Right lobe of liver (tissue), 4 donors: ENCODE measurements at regions not wholly inside any gene's neighbourhood (a gene's known extent, or its start where the extent isn't known, plus 50 kb on each side); places are given as distances from the start of the nearest gene placed in this dataset.

Experiments used
- CTCF ChIP-seq, 4 donors: fragments of 200-600 bp in 3 of 4; fragments of 450-650 bp in 1 of 4; IDR thresholded peaks; one replicate each; pipeline versions ENCODE4 v1.5.1 to v1.8.0; 2016 to 2022; ENCODE audit warnings: antibody characterized with exemption in 4 of 4, mild to moderate bottlenecking in 2 of 4
- POLR2A ChIP-seq: fragments of 450-650 bp; IDR thresholded peaks from one replicate; pipeline ENCODE4 v1.6.1; 2017; ENCODE audit warnings: antibody characterized with exemption, mild to moderate bottlenecking
- donor health status: DM: no; HTN: no; CAD: no.
- donor health status: DM: no; HTN: no; CAD: no.
- donor health status: DM: no; HTN: yes; CAD: no.

GRCh38 chr6:67882436-67883311 is 752.4 kb upstream of the ADGRB3 start:
- no peak for TF ChIP-seq POLR2A
- TF ChIP-seq CTCF (IDR thresholded peaks at IDR 0.05): no peak
